ENCODE measurements at regions not wholly inside any gene's neighbourhood (a gene's known extent, or its start where the extent isn't known, plus 50 kb on each side); places are given as distances from the start of the nearest gene placed in this dataset.

GRCh38 chr11:80486678-80487077 lies 1045.8 kb upstream of the TENM4 start:
- no peak overlapping the region for H2BK5ac ChIP-seq (ENCODE audit: low read depth, low read length, poor library complexity)
- no peak overlapping the region for H2AFZ ChIP-seq (ENCODE audit: insufficient read depth, low read length, poor library complexity)
- no peaks in the 10 kb centered on the region for H3K36me3 ChIP-seq (ENCODE audit: control insufficient read depth in 1 of 2, insufficient read depth in 2 of 2, low read length in 2 of 2)
- H3K4me3 ChIP-seq (ENCODE audit: low read depth, low read length) = no peak overlapping the region
- H3K27ac ChIP-seq (ENCODE audit: low read depth, low read length) = no peak overlapping the region
- no peak overlapping the region for H3K14ac ChIP-seq (ENCODE audit: low read length)
- no peaks in the 10 kb centered on the region for H3K4me1 ChIP-seq (ENCODE audit: control insufficient read depth in 1 of 2, insufficient read depth in 2 of 2, low read length in 2 of 2)
- H2BK120ac ChIP-seq (ENCODE audit: insufficient read depth, low read length, poor library complexity) = no peak overlapping the region
- H3K4ac ChIP-seq (ENCODE audit: low read depth, low read length) = no peak overlapping the region
- H3K79me2 ChIP-seq (ENCODE audit: control insufficient read depth, insufficient read depth, low read length, poor library complexity) = no peaks in the 10 kb centered on the region
- H3K23ac ChIP-seq (ENCODE audit: low read length) = no peak overlapping the region
- DNase-seq = no peak
- H4K91ac ChIP-seq (ENCODE audit: low read depth, low read length) = no peak overlapping the region
- H4K8ac ChIP-seq (ENCODE audit: low read depth, low read length) = no peak overlapping the region
- no peak overlapping the region for H2AK5ac ChIP-seq (ENCODE audit: low read length)
- no peak overlapping the region for H4K12ac ChIP-seq (ENCODE audit: low read depth, low read length)
- H3K9ac ChIP-seq (ENCODE audit: low read length) = no peak overlapping the region
- H3K27me3 ChIP-seq (ENCODE audit: insufficient read depth, low read length) = no peaks in the 10 kb centered on the region
- no peaks in the 10 kb centered on the region for H3K79me1 ChIP-seq (ENCODE audit: low read length)
- no peak overlapping the region for H2BK12ac ChIP-seq (ENCODE audit: low read length)
- H3K9me3 ChIP-seq (ENCODE audit: insufficient read depth, low read depth, low read length) = no peaks in the 10 kb centered on the region
- no peak overlapping the region for H3K18ac ChIP-seq (ENCODE audit: low read length)
- no peak overlapping the region for H3K4me2 ChIP-seq (ENCODE audit: low read length)
- no CpG with 5 or more reads among the region's 4 CpGs for WGBS (ENCODE audit: extremely low coverage, insufficient coverage, insufficient read length)

- Histone ChIP-seq H3K4me2 (ENCODE audit: low read length) (no peak overlapping the region), H3K36me3 (ENCODE audit: control insufficient read depth in 1 of 2, insufficient read depth in 2 of 2, low read length in 2 of 2) (no peaks in the 10 kb centered on the region), H2AK5ac (ENCODE audit: low read length) (no peak overlapping the region), H2BK5ac (ENCODE audit: low read depth, low read length, poor library complexity) (no peak overlapping the region), H4K8ac (ENCODE audit: low read depth, low read length) (no peak overlapping the region), H4K12ac (ENCODE audit: low read depth, low read length) (no peak overlapping the region), H3K14ac (ENCODE audit: low read length) (no peak overlapping the region), H3K9me3 (ENCODE audit: insufficient read depth, low read depth, low read length) (no peaks in the 10 kb centered on the region), H3K4me1 (ENCODE audit: control insufficient read depth in 1 of 2, insufficient read depth in 2 of 2, low read length in 2 of 2) (no peaks in the 10 kb centered on the region), H2BK120ac (ENCODE audit: insufficient read depth, low read length, poor library complexity) (no peak overlapping the region), H3K23ac (ENCODE audit: low read length) (no peak overlapping the region), H3K9ac (ENCODE audit: low read length) (no peak overlapping the region), H2AFZ (ENCODE audit: insufficient read depth, low read length, poor library complexity) (no peak overlapping the region), H2BK12ac (ENCODE audit: low read length) (no peak overlapping the region), H4K91ac (ENCODE audit: low read depth, low read length) (no peak overlapping the region), H3K18ac (ENCODE audit: low read length) (no peak overlapping the region), H3K27ac (ENCODE audit: low read depth, low read length) (no peak overlapping the region), H3K79me1 (ENCODE audit: low read length) (no peaks in the 10 kb centered on the region), H3K4ac (ENCODE audit: low read depth, low read length) (no peak overlapping the region), H3K79me2 (ENCODE audit: control insufficient read depth, insufficient read depth, low read length, poor library complexity) (no peaks in the 10 kb centered on the region), H3K4me3 (ENCODE audit: low read depth, low read length) (no peak overlapping the region), H3K27me3 (ENCODE audit: insufficient read depth, low read length) (no peaks in the 10 kb centered on the region)
- peak in 1 of 2 donors; percentile 43 for DNase-seq
- WGBS (ENCODE audit: extremely low coverage, insufficient coverage, insufficient read length) = no CpG with 5 or more reads among the region's 2 CpGs
Observed at GRCh38 chr11:80477178-80477577, 1036.3 kb upstream of the TENM4 start.

GRCh38 chr11:80473562-80473961 lies 1032.7 kb upstream of the TENM4 start:
- no peak overlapping the region for H3K18ac ChIP-seq (ENCODE audit: low read length)
- no peaks in the 10 kb centered on the region for H3K79me1 ChIP-seq (ENCODE audit: low read length)
- no CpG with 5 or more reads among the region's 3 CpGs for WGBS (ENCODE audit: extremely low coverage, insufficient coverage, insufficient read length)
- no peak overlapping the region for H3K23ac ChIP-seq (ENCODE audit: low read length)
- H4K8ac ChIP-seq (ENCODE audit: low read depth, low read length) = no peak overlapping the region
- H2BK12ac ChIP-seq (ENCODE audit: low read length) = no peak overlapping the region
- no peak overlapping the region for H3K4ac ChIP-seq (ENCODE audit: low read depth, low read length)
- H4K91ac ChIP-seq (ENCODE audit: low read depth, low read length) = no peak overlapping the region
- H3K9me3 ChIP-seq (ENCODE audit: insufficient read depth, low read depth, low read length) = no peaks in the 10 kb centered on the region
- H3K36me3 ChIP-seq (ENCODE audit: control insufficient read depth in 1 of 2, insufficient read depth in 2 of 2, low read length in 2 of 2) = no peaks in the 10 kb centered on the region
- no peak overlapping the region for H3K4me2 ChIP-seq (ENCODE audit: low read length)
- no peak overlapping the region for H2AFZ ChIP-seq (ENCODE audit: insufficient read depth, low read length, poor library complexity)
- H3K27me3 ChIP-seq (ENCODE audit: insufficient read depth, low read length) = no peaks in the 10 kb centered on the region
- H4K12ac ChIP-seq (ENCODE audit: low read depth, low read length) = no peak overlapping the region
- no peak for DNase-seq
- H2BK120ac ChIP-seq (ENCODE audit: insufficient read depth, low read length, poor library complexity) = no peak overlapping the region
- no peak overlapping the region for H3K4me3 ChIP-seq (ENCODE audit: low read depth, low read length)
- H3K4me1 ChIP-seq (ENCODE audit: control insufficient read depth in 1 of 2, insufficient read depth in 2 of 2, low read length in 2 of 2) = no peaks in the 10 kb centered on the region
- H2BK5ac ChIP-seq (ENCODE audit: low read depth, low read length, poor library complexity) = no peak overlapping the region
- H2AK5ac ChIP-seq (ENCODE audit: low read length) = no peak overlapping the region
- H3K9ac ChIP-seq (ENCODE audit: low read length) = no peak overlapping the region
- H3K14ac ChIP-seq (ENCODE audit: low read length) = no peak overlapping the region
- H3K27ac ChIP-seq (ENCODE audit: low read depth, low read length) = no peak overlapping the region
- H3K79me2 ChIP-seq (ENCODE audit: control insufficient read depth, insufficient read depth, low read length, poor library complexity) = no peaks in the 10 kb centered on the region

- no peak for DNase-seq
Observed at GRCh38 chr11:80469871-80470270, 1029.0 kb upstream of the TENM4 start.

More at GRCh38 chr11:80469871-80470270, 1029.0 kb upstream of the TENM4 start:
- Histone ChIP-seq H2BK120ac (ENCODE audit: insufficient read depth, low read length, poor library complexity) (no peak overlapping the region), H2BK12ac (ENCODE audit: low read length) (no peak overlapping the region), H3K27me3 (ENCODE audit: insufficient read depth, low read length) (no peaks in the 10 kb centered on the region), H3K79me1 (ENCODE audit: low read length) (no peaks in the 10 kb centered on the region), H3K4me2 (ENCODE audit: low read length) (no peak overlapping the region), H4K12ac (ENCODE audit: low read depth, low read length) (no peak overlapping the region), H3K9me3 (ENCODE audit: insufficient read depth, low read depth, low read length) (no peaks in the 10 kb centered on the region), H2BK5ac (ENCODE audit: low read depth, low read length, poor library complexity) (no peak overlapping the region), H3K4me1 (ENCODE audit: control insufficient read depth in 1 of 2, insufficient read depth in 2 of 2, low read length in 2 of 2) (no peaks in the 10 kb centered on the region), H2AFZ (ENCODE audit: insufficient read depth, low read length, poor library complexity) (no peak overlapping the region), H4K8ac (ENCODE audit: low read depth, low read length) (no peak overlapping the region), H3K36me3 (ENCODE audit: control insufficient read depth in 1 of 2, insufficient read depth in 2 of 2, low read length in 2 of 2) (no peaks in the 10 kb centered on the region), H3K79me2 (ENCODE audit: control insufficient read depth, insufficient read depth, low read length, poor library complexity) (no peaks in the 10 kb centered on the region), H3K4ac (ENCODE audit: low read depth, low read length) (no peak overlapping the region), H3K9ac (ENCODE audit: low read length) (no peak overlapping the region), H3K18ac (ENCODE audit: low read length) (no peak overlapping the region), H2AK5ac (ENCODE audit: low read length) (no peak overlapping the region), H4K91ac (ENCODE audit: low read depth, low read length) (no peak overlapping the region), H3K23ac (ENCODE audit: low read length) (no peak overlapping the region), H3K27ac (ENCODE audit: low read depth, low read length) (no peak overlapping the region), H3K14ac (ENCODE audit: low read length) (no peak overlapping the region), H3K4me3 (ENCODE audit: low read depth, low read length) (no peak overlapping the region)
- no CpG with 5 or more reads among the region's 2 CpGs for WGBS (ENCODE audit: extremely low coverage, insufficient coverage, insufficient read length)

Data from trophoblast cell (in vitro differentiated cells and primary cell).